GM11168 (cell line): ENCODE measurements at regions not wholly inside any gene's neighbourhood (a gene's known extent, or its start where the extent isn't known, plus 50 kb on each side); places are given as distances from the start of the nearest gene placed in this dataset.
"Not testable (repeated sequence)": the region's sequence is repeated elsewhere in the genome, so short reads cannot be mapped to it uniquely, and the experiment has no call there.

Experiments used
- in situ Hi-C: fragments of 300-500 bp; cut with MboI; formaldehyde crosslinking; loops from one replicate; pipeline ENCODE4 v1.12.0; 2022; ENCODE audit warnings: low sequenced_read_pairs; ENCODE audit not compliant: unreplicated experiment

GRCh38 chr4:105014635-105015034 lies 132.0 kb upstream of the TET2 start:
- in situ Hi-C loops: no loop called here

- in situ Hi-C loops: no loop called here
These were observed 130.9 kb upstream of the TET2 start for GRCh38 chr4:105015750-105016149.

GRCh38 chr4:105022811-105023667 lies 123.6 kb upstream of the TET2 start:
- in situ Hi-C loops: no loop called here

- in situ Hi-C loops: no loop called here
These were observed 123.0 kb upstream of the TET2 start for GRCh38 chr4:105023668-105024055.

GRCh38 chr4:105025263-105026017 lies 121.2 kb upstream of the TET2 start:
- in situ Hi-C loops: no loop called here

- in situ Hi-C loops: no loop called here
These were observed 109.7 kb upstream of the TET2 start for GRCh38 chr4:105036991-105037390.

- in situ Hi-C loops: no loop called here
These were observed 104.2 kb upstream of the TET2 start for GRCh38 chr4:105042451-105042850.

GRCh38 chr4:105050896-105051295 lies 95.8 kb upstream of the TET2 start:
- in situ Hi-C loops: no loop called here

GRCh38 chr4:105057370-105058105 lies 89.1 kb upstream of the TET2 start:
- in situ Hi-C loops: no loop called here

GRCh38 chr4:105058177-105058812 lies 88.4 kb upstream of the TET2 start:
- in situ Hi-C loops: no loop called here

- in situ Hi-C loops: no loop called here
These were observed 87.3 kb upstream of the TET2 start for GRCh38 chr4:105059337-105059736.

- in situ Hi-C loops: no loop called here
These were observed 86.0 kb upstream of the TET2 start for GRCh38 chr4:105060628-105061027.

GRCh38 chr4:105061136-105061696 lies 85.5 kb upstream of the TET2 start:
- in situ Hi-C loops: no loop called here

GRCh38 chr4:105061731-105062130 lies 84.9 kb upstream of the TET2 start:
- in situ Hi-C loops: no loop called here

- in situ Hi-C loops: no loop called here
These were observed 80.3 kb upstream of the TET2 start for GRCh38 chr4:105066401-105066800.

- in situ Hi-C loops: no loop called here
These were observed 79.2 kb upstream of the TET2 start for GRCh38 chr4:105067431-105067830.

GRCh38 chr4:105067946-105068345 lies 78.7 kb upstream of the TET2 start:
- in situ Hi-C loops: no loop called here

GRCh38 chr4:105068516-105068915 lies 78.2 kb upstream of the TET2 start:
- in situ Hi-C loops: no loop called here

GRCh38 chr4:105072095-105072494 lies 74.6 kb upstream of the TET2 start:
- in situ Hi-C loops: not testable (repeated sequence)

GRCh38 chr4:105074097-105074496 lies 72.6 kb upstream of the TET2 start:
- in situ Hi-C loops: no loop called here
